Tibial nerve (tissue), 4 donors: ENCODE measurements at regions not wholly inside any gene's neighbourhood (a gene's known extent, or its start where the extent isn't known, plus 50 kb on each side); places are given as distances from the start of the nearest gene placed in this dataset.

Experiments
- DNase-seq, 2 donors: peaks; one replicate each; pipeline ENCODE4 v3.0.0-alpha.2; 2019; ENCODE audit warnings: low spot score in 2 of 2
- H3K27ac ChIP-seq, 4 donors: fragments of 200-600 bp; sonication (generic) in 3 of 4; one replicate each; pipeline ENCODE4 v1.5.1; 2017 to 2019; ENCODE audit warnings: mild to moderate bottlenecking in 1 of 4
- H3K27me3 ChIP-seq, 2 donors: fragments of 200-600 bp; sonication (generic) in 1 of 2; one replicate each; pipeline versions ENCODE4 v1.5.1 to v1.6.0; 2017 to 2019
- H3K36me3 ChIP-seq, 3 donors: fragments of 200-600 bp; sonication (generic); one replicate each; pipeline ENCODE4 v1.5.1; 2018 to 2019
- H3K4me1 ChIP-seq, 4 donors: fragments of 200-600 bp; sonication (generic) in 3 of 4; one replicate each; pipeline ENCODE4 v1.5.1; 2017 to 2019
- H3K4me3 ChIP-seq, 4 donors: fragments of 200-600 bp; sonication (generic) in 3 of 4; one replicate each; pipeline ENCODE4 v1.5.1; 2017 to 2019; ENCODE audit warnings: mild to moderate bottlenecking in 1 of 4, moderate library complexity in 1 of 4
- H3K9me3 ChIP-seq, 4 donors: fragments of 200-600 bp; sonication (generic) in 3 of 4; one replicate each; pipeline ENCODE4 v1.5.1; 2017 to 2019
- EP300 ChIP-seq, 2 donors: sonication (generic); formaldehyde crosslinking; IDR thresholded peaks; one replicate each; pipeline ENCODE4 v1.6.1; 2017; ENCODE audit warnings: antibody characterized with exemption in 2 of 2, mild to moderate bottlenecking in 1 of 2
- POLR2A ChIP-seq, 2 donors: fragments of 450-650 bp; IDR thresholded peaks; one replicate each; pipeline ENCODE4 v1.6.1; 2017; ENCODE audit warnings: antibody characterized with exemption in 2 of 2, mild to moderate bottlenecking in 2 of 2, moderate library complexity in 2 of 2
- WGBS, 2 donors: methylation state at CpG; one replicate each; pipeline ENCODE4 v1.1.5; 2018; 5-methylcytosine and 5-hydroxymethylcytosine counted together
- TF ChIP-seq, protein P1 (sequence below), 5 experiments: fragments of 200-600 bp in 3 of 5; fragments of 450-650 bp in 2 of 5; sonication (generic) in 3 of 5; IDR thresholded peaks; one replicate each; pipeline ENCODE4 v1.5.1; 2016 to 2019; ENCODE audit warnings: antibody characterized with exemption in 5 of 5, mild to moderate bottlenecking in 3 of 5, moderate library complexity in 2 of 5

DNA sequence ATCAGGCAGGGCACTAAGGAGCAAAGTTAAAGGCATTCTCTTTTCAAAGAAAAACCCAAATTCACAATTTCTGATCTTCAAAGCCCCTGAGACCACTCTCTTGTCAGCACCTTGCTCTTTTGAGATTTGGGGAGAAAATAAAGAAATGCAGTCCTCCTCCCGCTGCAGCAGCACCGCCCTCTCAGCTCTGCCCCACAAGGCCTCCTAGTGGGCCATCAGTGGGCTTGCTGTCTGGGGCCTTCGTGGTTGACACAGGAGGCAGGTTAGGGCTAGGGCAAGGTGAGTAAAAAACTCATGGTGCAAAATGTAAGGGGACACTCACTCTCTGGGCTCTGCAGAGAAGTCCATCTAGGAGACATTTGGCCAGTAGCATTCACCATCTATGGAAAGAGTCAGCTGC is 67.4 kb upstream of the CTTNBP2NL start:
- TF ChIP-seq, protein P1, sequence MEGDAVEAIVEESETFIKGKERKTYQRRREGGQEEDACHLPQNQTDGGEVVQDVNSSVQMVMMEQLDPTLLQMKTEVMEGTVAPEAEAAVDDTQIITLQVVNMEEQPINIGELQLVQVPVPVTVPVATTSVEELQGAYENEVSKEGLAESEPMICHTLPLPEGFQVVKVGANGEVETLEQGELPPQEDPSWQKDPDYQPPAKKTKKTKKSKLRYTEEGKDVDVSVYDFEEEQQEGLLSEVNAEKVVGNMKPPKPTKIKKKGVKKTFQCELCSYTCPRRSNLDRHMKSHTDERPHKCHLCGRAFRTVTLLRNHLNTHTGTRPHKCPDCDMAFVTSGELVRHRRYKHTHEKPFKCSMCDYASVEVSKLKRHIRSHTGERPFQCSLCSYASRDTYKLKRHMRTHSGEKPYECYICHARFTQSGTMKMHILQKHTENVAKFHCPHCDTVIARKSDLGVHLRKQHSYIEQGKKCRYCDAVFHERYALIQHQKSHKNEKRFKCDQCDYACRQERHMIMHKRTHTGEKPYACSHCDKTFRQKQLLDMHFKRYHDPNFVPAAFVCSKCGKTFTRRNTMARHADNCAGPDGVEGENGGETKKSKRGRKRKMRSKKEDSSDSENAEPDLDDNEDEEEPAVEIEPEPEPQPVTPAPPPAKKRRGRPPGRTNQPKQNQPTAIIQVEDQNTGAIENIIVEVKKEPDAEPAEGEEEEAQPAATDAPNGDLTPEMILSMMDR (IDR thresholded peaks at IDR 0.05), result no peak
- TF ChIP-seq EP300 (IDR thresholded peaks at IDR 0.05) (no peak), POLR2A (IDR thresholded peaks at IDR 0.05) (no peak)
- WGBS, 2 donors, result 76 to 85% methylated on average over 3 of the region's 3 CpGs
- Histone ChIP-seq H3K4me1 (peaks cover 0 to 8% (median 0%) of the 10 kb centered on the region in 4 donors), H3K4me3 (no peak overlapping the region), H3K9me3 (no peaks in the 10 kb centered on the region), H3K27me3 (no peaks in the 10 kb centered on the region), H3K27ac (no peak overlapping the region), H3K36me3 (no peaks in the 10 kb centered on the region)
- no peak for DNase-seq

GRCh38 chr1:112332176-112333150 is 63.6 kb upstream of the CTTNBP2NL start:
- H3K27ac ChIP-seq, result no peak overlapping the region
- H3K27me3 ChIP-seq, result no peaks in the 10 kb centered on the region
- H3K4me1 ChIP-seq, result peaks cover 0 to 9% (median 0%) of the 10 kb centered on the region in 4 donors
- no peak overlapping the region for H3K4me3 ChIP-seq
- DNase-seq, result no peak
- no peaks in the 10 kb centered on the region for H3K36me3 ChIP-seq
- H3K9me3 ChIP-seq, result no peaks in the 10 kb centered on the region
- TF ChIP-seq POLR2A (IDR thresholded peaks at IDR 0.05) (no peak), EP300 (IDR thresholded peaks at IDR 0.05) (no peak)
- TF ChIP-seq, protein P1 (IDR thresholded peaks at IDR 0.05), result no peak
- WGBS, 2 donors, result 47 to 55% methylated on average over 9 of the region's 9 CpGs

DNA sequence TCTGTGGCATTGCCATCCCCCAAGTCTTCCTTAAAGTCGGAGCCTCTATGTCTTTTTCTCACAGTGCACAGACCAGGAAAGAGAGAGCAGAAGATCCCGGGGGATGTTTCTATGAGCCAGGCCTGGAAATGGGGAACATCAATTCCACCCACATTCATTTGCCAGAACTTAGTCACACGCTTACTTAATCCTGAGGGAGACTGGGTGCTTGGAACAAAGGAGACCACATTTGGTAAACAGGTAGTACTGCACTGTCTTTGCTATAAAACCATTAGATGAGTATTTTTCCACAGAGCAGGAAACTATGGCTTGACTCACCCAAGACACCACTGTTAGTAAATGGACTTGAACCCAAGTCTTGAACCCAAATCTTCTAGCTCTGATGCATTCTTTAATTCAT is 60.7 kb upstream of the CTTNBP2NL start:
- TF ChIP-seq, protein P1 (IDR thresholded peaks at IDR 0.05), result no peak
- no peak for TF ChIP-seq EP300 (IDR thresholded peaks at IDR 0.05)
- no peak for TF ChIP-seq POLR2A (IDR thresholded peaks at IDR 0.05)
- no peak overlapping the region for H3K27ac ChIP-seq
- 72 to 88% methylated on average over 3 of the region's 3 CpGs for WGBS, 2 donors
- H3K4me3 ChIP-seq, result no peak overlapping the region
- peaks cover 0 to 5% (median 0%) of the 10 kb centered on the region in 4 donors for H3K9me3 ChIP-seq
- H3K27me3 ChIP-seq, result no peaks in the 10 kb centered on the region
- no peak for DNase-seq
- H3K4me1 ChIP-seq, result peaks cover 0 to 9% (median 0%) of the 10 kb centered on the region in 4 donors
- no peaks in the 10 kb centered on the region for H3K36me3 ChIP-seq

DNA sequence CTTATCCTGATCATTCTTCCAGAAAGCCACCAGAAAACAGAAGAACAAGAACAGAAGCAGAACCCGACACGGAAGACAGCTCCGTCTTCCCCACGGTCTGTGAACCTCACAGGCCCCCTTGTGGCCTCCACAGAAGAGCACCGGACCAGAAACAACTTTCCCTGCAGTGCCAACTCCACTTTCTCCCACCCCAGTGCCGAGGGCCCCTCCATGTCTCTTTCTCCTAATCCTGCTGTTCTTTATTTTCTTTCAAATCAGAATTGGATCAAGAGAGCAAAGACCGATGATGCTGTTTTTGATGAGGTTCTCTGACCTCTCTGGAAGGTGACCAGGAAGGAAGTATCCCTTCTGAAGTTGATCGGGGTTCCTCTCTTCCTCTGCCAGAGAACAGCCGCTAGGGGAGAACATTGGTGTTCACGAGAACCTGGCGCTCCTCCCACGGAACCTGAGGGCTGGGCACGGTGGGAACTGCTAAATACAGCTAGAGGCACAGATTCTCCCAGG is 58.9 kb upstream of the CTTNBP2NL start:
- no peak for DNase-seq
- Histone ChIP-seq H3K27ac (no peak overlapping the region), H3K9me3 (peaks cover 0 to 5% (median 0%) of the 10 kb centered on the region in 4 donors), H3K27me3 (no peaks in the 10 kb centered on the region), H3K36me3 (no peaks in the 10 kb centered on the region), H3K4me3 (no peak overlapping the region), H3K4me1 (peaks cover 0 to 9% (median 0%) of the 10 kb centered on the region in 4 donors)
- WGBS, 2 donors, result 27 to 33% methylated on average over 13 of the region's 13 CpGs
- TF ChIP-seq POLR2A (IDR thresholded peaks at IDR 0.05), result no peak
- TF ChIP-seq, protein P1 (IDR thresholded peaks at IDR 0.05), result peak in 4 of 5 experiments; percentile 35 to 53 (median 40)
- no peak for TF ChIP-seq EP300 (IDR thresholded peaks at IDR 0.05)

GRCh38 chr1:112341986-112342385 is 54.0 kb upstream of the CTTNBP2NL start:
- H3K36me3 ChIP-seq, result no peaks in the 10 kb centered on the region
- H3K27ac ChIP-seq, result no peak overlapping the region
- no peak for DNase-seq
- H3K27me3 ChIP-seq, result no peaks in the 10 kb centered on the region
- H3K9me3 ChIP-seq, result peaks cover 0 to 5% (median 0%) of the 10 kb centered on the region in 4 donors
- WGBS, 2 donors, result 93 to 94% methylated on average over 4 of the region's 4 CpGs
- H3K4me3 ChIP-seq, result no peak overlapping the region
- no peak for TF ChIP-seq POLR2A (IDR thresholded peaks at IDR 0.05)
- TF ChIP-seq, protein P1 (IDR thresholded peaks at IDR 0.05), result no peak
- TF ChIP-seq EP300 (IDR thresholded peaks at IDR 0.05), result no peak
- no peaks in the 10 kb centered on the region for H3K4me1 ChIP-seq
